ENCODE measurements at regions not wholly inside any gene's neighbourhood (a gene's known extent, or its start where the extent isn't known, plus 50 kb on each side); places are given as distances from the start of the nearest gene placed in this dataset.
"Not testable (repeated sequence)": the region's sequence is repeated elsewhere in the genome, so short reads cannot be mapped to it uniquely, and the experiment has no call there.

GRCh38 chr9:91021656-91022055, 220.0 kb downstream of the SYK start:
- not testable (repeated sequence) for TF ChIP-seq POLR2A, CTCF, EP300, POLR2AphosphoS5 (IDR thresholded peaks at IDR 0.05)
